Glomerular visceral epithelial cell (primary cell): ENCODE measurements at regions not wholly inside any gene's neighbourhood (a gene's known extent, or its start where the extent isn't known, plus 50 kb on each side); places are given as distances from the start of the nearest gene placed in this dataset.
A peak's percentile ranks its signal among the peaks of the same experiment; 100 is the strongest.
"Not testable (repeated sequence)": the region's sequence is repeated elsewhere in the genome, so short reads cannot be mapped to it uniquely, and the experiment has no call there.

Experiments used
- DNase-seq: peaks from one replicate; pipeline ENCODE4 v3.0.0-alpha.2; 2016; ENCODE audit errors: extremely low spot score

DNA sequence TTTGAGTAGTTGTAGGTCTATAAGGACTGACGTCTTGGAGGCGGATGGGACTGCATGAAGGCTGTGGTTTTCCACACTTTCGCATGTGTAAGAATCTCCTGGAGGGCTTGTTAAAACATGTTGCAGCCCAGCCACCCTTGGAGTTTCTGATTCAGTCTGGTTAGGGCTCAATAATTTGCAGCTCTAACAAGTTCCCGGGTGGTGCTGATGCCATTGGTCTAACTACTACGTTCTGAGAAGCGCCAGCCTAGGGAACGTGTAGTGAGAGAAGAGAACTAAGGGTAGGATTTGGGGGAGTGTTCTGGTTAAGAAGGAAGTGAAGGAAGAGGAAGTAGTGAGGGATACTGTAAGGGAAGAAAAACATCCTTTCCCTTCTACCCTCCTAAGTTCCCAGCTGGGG, 138.9 kb downstream of the LARP7 start:
- no peak for DNase-seq

DNA sequence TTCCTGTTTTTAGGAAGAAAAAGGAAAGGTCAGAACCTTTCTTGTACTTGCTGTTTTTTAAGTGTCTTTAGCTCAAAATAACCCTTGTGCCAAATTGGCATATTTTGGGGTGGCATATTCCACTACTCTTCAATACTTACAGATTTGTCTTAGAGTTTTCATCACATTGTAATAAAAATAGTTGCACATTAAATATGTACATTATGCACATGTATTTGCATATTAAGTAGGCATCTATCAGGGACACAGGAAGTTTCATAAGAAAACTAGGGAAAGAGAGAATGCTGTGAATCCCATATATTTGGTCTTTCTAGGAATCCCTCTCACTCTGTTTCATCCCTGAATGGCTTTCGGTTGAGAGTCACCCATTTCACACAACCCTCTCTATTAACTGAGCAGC, 139.6 kb downstream of the LARP7 start:
- no peak for DNase-seq

DNA sequence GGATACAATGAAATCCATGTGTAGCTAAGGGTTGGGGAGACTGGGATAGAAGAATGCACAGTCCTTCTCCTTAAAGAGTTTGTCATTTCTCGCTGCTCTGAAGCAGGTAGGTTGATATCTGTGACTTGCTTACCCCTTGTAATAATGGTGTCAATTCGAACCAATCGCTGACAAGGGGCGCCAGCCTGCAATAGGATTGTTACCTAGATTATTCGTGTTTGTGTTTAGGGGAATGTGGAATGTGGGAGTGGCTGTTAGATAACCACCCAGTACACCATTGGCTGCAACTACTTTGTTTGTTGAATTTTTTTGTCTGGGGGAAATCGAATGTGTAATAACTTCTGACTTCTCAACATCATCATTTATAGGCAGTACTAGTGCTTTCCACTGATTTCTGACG, 141.6 kb downstream of the LARP7 start:
- no peak for DNase-seq

DNA sequence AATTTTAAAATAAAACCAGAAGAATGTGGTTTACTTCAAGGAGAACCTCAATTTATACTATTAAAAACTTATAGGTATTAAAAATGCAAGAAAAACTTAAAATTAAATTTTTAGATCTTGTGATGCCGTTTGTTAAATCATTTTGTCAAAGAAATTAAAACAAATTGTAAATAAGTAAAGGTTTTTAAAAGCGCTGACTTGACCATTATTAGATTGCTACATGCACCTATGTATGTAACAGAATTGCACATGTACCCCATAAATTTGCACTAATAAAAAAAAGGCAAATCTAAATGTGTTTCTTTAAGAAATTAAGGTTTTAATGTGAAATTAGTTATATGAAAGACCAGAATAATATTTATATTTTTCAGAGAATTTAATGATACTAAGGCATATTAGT, 156.1 kb downstream of the LARP7 start:
- DNase-seq: no peak

DNA sequence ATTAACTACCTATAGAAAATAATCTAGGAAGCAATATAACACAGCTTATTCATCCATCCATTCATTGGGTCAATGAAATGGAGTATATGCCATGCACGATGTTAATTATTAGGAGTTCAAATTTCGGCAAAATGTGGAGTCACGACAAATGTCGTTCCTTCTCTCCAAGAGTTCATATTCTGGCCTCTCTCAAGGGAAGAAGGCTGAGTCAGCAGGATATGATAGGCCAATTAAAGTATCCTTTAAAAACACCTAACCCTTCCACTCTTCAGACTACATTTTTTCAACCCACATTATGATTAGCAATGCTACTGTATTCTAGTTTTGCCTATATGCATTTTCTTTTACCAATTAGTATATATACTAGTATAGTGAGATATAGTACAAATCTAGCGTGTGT, 163.1 kb downstream of the LARP7 start:
- no peak for DNase-seq

DNA sequence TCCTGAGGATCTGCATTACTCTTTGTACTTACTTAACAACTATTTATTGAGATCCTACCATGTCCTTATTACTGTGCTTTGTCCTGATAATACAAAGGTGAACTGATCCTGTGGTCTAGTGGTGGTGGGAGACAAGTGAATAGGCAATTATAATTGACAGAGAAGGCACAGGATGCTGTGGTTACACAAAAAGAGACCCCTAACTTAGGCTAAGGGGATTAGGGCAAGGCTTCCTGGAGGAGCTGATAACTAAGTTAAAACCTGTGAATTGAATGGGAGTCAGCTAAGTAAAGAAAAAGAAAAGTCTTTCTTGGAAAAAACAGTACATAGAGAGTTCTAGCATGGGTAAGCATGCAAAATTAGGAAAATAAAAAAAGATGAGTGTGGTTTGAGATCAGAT, 164.4 kb downstream of the LARP7 start:
- DNase-seq: no peak

DNA sequence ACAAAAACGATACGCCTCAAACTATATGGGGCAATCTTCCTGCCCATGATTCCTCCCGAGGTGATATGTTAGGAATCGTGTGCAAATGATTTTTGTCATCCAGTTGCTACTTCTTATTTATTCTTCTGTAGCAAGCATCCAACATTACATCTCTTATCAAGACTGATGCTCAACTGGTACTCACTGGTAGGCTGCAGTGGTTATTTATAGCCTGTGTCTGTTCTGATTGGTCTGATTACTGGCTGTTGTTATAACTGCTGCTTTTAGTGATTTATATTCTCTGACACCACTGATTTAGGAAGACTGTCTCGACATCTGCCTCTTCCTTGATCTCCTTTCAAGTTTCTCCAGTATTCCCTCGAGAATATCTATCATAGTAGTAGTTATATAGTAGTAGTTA, 165.8 kb downstream of the LARP7 start:
- no peak for DNase-seq

DNA sequence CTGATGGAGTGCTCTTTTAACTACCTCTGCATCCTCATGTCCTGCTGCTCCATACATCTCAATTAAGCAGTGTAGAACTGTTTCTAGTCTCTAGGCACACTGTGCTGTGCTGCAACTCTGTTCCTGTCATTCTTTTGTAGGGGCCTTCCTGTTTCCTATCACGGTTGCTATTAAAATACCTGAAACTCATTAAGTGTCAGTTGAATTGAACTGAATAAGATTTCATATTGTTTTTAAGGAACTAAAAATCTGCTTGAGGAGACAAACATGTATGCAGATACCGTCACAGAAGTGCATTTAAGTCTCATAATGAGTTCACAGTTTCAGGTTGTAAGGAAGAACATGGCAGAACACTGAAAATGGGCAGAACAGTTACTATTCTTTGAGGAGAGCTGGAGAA, 170.1 kb downstream of the LARP7 start:
- no peak for DNase-seq

DNA sequence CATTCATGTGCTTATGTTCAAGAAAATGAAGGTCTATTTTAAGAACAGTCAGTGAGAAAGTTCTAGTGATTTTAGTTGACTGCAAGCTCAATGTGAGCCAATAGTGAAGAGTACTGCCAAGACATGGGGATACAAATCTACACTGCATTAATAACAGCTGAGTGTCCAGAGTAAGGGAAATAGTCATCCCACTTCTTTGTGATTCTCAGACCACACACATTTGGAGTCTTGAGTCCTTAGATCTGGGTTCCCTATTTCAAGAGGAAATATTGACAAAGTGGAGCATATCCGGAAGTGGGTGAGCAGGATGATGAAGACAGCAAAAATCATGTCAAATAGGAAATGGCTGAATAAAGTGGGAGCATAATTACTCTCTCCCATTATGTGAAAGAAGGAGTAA, 171.1 kb downstream of the LARP7 start:
- no peak for DNase-seq

DNA sequence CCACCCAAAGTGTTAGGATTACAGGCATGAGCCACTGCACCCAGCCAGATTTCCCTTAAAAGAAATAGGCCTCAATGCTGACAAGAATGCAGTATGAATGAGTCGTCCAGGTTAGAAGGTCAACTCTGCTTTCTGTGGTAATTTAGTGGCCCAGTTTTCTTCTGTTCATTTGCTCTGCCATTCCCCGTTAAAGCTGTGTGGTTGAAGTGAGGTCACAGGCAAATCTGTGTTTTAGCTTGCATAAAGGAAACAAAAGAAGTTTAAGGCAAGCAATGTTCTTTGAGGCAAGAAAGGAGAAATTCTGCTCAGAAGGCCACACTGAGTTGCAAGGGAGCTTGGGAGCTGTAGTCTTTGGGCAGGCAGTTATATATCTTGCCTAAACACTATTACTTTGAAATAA, 176.8 kb downstream of the LARP7 start:
- peak; percentile 52 for DNase-seq

DNA sequence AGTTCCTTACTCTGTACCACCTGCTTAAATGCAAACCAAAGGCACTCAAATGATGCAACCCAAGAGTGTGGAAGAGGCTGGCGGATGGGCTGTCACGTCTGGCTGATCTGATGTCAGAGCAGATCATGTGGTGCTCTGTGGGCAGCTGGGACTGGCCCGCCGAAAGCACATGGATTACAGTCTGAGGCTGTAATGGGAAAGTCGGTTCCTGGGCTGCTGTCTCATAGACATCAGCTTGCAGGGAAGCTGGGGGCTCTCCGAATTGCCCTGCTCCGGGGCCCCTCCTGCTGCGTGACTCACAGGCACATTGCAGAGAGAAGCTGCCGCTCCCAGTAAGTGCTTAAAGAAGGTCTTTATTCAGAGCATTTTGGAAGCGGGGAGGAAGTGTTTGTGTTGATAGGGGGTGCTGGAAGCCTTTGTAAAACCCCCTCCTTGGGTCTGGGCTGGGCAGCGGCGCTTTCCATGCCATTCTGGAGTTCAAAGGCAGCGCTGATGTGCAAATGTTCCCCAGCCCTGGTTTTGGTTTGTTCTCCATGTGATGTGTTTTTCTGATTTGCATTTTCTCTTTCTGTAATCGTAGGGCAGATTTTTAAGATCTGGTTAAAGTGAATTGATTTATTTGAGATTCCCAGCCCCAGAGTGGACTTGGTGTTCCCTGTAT, 181.1 kb downstream of the LARP7 start:
- DNase-seq: peak; percentile 92

DNA sequence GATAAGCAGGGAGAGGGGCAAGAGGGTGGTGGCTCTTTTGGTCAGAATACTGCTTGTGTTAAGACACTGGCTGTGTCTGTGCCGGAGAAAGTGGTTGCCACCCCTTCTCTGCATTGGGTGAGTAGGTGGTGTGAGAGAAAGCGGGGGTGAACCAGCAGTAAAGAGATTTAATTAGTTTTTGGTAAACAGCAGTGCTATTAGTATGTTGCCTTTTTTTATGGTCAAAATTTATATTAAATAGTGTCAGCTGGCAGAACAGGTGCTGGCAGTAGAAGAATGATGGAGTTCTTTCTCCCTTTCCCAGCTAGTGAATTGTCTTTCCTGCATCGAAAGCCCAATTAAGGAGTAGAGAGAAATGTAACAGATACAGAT, 181.6 kb downstream of the LARP7 start:
- DNase-seq: no peak

DNA sequence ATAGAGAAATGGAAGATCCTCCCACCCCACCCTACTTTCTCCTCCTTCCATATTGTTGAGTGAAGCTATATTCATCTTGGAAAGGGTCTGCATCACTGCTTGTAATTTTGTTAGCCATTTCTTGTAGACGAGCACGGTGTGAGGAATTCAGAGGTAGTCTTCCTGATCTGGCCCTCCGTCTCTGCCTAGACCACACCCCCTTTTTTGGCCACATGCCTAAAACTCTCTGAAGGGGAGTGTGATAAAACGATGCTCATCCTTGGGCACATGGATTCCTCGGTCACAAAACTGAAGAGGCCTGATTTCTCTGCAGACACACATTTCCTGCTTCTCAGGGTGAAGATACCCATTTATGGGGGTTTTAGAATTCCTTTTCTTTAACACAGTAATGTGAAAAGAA, 182.8 kb downstream of the LARP7 start:
- DNase-seq: no peak

DNA sequence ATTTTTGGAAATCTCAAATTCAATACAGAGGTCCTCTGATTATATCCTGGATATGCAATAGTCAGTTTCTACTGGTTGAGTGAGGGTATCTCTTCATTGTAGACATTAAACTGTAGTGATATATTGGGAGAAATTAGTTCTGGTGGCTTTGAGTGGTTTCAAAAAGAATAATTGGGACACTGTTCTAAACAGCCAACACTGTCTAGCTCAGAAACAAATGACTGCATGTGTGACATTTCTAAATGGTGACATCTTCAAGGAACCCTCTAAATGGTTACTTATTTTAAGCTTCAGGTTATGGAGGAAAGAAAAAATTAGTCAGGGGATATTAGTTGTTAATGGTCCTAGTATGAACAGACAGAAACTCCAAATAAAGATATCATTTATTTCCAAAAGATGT, 186.2 kb downstream of the LARP7 start:
- no peak for DNase-seq

DNA sequence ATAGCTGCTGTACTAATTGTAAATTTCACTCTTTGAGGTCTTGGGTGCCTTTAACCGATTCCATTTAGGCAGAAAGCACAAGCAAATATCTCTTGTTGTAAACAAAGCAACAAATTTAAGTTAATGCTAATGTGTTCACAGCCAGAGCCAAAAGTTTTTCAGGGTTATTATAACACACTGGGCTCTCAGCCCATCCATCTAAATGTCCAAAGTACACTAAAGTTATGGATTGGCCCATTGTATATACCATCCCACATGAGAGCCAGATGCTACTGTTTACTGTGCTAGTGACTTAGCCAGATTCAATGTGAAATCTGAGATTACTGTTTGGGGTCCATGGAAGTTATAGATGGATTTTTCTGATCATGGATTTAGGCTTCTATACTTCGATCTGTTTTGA, 186.7 kb downstream of the LARP7 start:
- DNase-seq: no peak

DNA sequence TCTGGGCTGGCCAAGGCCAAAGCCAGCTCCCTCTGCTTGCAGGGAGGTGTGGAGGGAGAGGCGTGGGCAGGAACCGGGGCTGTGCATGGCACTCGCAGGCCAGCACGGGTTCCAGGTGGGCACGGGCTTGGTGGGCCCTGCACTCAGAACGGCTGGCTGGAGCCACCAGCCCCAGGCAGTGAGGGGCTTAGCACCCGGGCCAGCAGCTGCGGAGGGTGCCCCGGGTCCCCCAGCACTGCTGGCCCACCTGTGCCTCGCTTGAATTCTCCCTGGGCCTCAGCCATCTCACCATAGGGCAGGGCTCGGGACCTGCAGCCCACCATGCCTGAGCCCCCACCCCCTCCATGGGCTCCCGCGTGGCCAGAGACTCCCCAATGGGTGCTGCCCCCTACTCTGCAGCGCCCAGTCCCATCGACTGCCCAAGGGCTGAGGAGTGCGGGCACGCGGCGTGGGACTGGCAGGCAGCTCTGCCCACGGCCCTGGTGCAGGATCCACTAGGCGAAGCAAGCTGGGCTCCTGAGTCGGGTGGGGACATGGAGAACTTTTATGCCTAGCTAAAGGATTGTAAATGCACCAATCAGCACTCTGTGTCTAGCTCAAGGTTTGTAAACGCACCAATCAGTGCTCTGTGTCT, 193.9 kb downstream of the LARP7 start:
- DNase-seq: no peak

DNA sequence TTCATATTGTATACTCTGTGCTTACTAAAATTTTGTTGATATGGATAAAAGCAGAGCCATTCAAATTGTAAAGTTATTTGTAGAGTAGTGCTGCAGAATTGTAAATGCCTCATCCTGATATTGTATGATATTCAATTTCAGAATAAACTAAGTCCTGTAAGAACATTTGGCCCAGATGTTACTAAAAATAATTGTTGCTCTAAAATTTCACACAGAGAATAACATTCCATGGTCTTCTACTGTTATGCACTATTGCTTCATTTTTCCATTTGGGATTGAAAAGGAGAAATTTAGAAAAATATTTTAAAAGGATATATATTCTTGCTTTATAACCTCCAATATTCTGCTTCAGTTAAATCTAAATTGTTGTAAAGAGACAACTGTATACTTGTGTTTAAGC, 195.6 kb downstream of the LARP7 start:
- DNase-seq: no peak

DNA sequence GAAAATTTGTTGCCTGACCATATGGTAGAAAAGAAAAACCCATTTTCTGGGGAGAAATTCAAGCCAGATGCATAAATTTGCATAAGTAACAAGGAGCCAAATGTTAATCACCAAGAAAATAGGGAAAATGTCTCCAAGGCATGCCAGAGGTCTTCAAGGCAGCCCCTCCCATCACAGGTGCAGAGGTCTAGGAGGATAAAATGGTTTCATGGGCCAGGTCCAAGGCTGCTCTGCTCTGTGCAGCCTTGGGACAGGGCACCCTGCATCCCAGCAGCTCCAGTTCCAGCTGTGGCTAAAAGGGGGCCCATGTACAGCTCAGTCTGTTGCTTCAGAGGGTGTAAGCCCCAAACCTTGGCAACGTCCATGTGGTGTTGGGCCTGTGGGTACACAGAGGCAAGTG, 200.0 kb downstream of the LARP7 start:
- no peak for DNase-seq

DNA sequence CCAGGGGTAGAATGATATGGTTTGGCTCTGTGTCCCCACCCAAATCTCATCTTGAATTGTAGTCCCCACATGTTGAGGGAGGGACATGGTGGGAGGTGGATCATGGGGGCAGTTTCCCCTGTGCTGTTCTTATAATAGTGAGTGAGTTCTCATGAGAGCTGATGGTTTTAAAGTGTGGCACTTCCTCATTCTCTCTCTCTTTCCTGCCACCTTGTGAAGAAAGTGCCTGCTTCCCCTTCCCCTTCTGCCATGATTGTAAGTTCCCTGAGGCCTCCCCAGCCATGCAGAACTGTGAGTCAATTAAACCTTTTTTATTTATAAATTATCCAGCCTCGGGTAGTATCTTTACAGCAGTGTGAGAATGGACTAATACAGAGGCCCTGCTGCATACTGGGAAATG, 201.1 kb downstream of the LARP7 start:
- not testable (repeated sequence) for DNase-seq

DNA sequence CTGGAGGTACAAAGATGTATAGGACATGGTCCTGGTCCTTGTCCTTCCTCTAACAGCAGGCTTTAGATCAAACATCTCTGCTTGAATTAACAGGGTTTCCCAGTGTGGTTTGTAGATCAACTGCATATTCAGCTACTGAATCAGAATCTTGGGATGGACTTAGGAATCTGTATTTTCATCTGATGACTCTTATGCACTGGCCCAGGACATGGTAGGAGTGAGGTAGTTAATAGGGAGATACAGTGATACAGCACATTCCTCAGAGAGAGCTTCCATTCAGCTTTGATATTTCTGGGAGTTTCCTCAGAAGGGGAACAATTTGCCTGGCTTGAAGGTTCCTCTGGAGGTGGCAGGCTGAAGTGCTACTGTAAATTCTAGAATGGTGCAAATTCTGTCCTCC, 203.1 kb downstream of the LARP7 start:
- DNase-seq: no peak

DNA sequence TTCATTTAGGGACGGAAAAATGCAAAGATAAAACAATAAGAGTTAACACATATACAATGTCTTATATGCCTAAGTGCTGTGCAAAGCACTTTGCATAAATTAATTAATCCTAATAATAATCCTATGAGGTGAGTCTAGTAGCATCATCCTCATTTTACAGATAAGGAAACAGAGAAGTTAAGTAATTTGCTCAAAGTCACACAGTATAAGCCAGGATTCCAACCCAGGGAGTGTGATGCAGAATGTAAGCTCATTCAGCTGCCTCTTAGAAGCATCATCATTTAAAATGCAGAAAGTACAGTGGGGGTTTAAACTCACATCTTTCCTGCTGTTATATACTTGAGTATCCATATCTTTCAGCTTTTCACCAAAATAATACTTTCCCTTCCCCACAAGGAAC, 203.7 kb downstream of the LARP7 start:
- no peak for DNase-seq

DNA sequence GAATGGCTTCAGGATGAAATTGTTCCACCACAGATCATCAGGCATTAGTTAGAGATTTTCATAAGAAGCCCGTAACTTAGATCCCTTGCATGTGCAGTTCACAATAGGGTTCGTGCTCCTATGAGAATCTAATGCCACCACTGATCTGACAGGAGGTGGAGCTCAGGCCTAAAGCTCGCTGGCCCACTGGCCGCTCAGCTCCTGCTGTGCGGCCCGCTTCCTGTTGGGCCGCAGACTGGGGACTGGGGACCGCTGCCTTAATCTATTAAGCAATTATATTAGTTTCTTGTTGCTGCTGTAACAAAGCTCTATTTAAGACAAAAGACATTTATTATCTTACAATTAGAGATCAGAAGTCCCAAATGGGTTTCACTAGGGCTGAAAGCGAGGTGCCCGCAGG, 205.6 kb downstream of the LARP7 start:
- DNase-seq: no peak

DNA sequence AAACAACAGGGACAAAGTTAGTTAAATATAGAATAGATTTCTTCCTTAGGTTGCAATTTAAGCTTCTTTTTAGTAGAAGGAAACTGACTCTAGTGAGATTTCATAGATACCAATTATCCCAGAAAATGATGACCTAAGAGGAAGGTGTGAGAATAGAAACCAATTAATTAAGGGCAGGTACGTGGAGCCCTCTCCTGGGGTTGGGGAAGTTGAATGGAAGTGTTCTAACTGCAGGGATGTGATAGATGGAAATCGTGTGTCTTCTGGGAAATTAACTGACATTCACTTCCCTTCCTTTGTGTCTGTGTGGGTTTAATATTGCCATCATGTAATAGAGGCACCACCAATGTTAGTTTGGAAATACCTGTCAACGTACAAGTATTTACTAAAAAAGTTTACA, 204.1 kb upstream of the ANK2 start:
- no peak for DNase-seq

DNA sequence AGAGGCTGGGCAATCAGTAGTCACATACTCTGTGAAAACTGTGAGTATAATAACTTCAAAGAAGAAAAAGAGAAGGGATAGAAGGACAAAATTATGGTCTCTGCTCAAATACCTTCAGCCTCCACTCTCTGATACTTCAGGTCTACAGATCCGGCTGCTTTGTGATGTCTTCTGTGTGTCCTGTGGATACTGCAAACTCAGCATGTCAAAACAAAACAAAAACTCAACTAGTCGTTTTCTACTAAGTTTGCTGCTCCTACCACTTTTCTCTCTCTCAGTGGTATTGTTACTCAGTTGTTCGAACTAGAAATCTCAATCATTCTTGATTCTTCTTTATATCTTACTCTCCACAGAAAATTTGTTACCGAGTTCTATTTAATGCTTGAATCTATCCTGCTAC, 202.4 kb upstream of the ANK2 start:
- DNase-seq: no peak
